SJCRH30 (cell line): ENCODE measurements at regions not wholly inside any gene's neighbourhood (a gene's known extent, or its start where the extent isn't known, plus 50 kb on each side); places are given as distances from the start of the nearest gene placed in this dataset.

Experiments
- DNase-seq, 2 experiments: peaks; one replicate each; pipeline ENCODE4 v3.0.0-alpha.2; 2015 to 2020
- H3K27ac ChIP-seq: fragments of 250-450 bp; sonication (Bioruptor Pico); 2 replicates; pipeline ENCODE4 v1.5.1; 2020; ENCODE audit warnings: mild to moderate bottlenecking, moderate library complexity
- H3K27me3 ChIP-seq: fragments of 250-450 bp; sonication (Bioruptor Pico); 2 replicates; pipeline ENCODE4 v1.5.1; 2020; ENCODE audit warnings: mild to moderate bottlenecking, moderate library complexity
- H3K36me3 ChIP-seq: fragments of 250-450 bp; sonication (Bioruptor Pico); 2 replicates; pipeline ENCODE4 v1.5.1; 2020; ENCODE audit warnings: mild to moderate bottlenecking, moderate library complexity
- H3K4me1 ChIP-seq: fragments of 250-450 bp; sonication (Bioruptor Pico); 2 replicates; pipeline ENCODE4 v1.5.1; 2020; ENCODE audit warnings: mild to moderate bottlenecking, moderate library complexity
- H3K4me3 ChIP-seq: fragments of 250-450 bp; sonication (Bioruptor Pico); 2 replicates; pipeline ENCODE4 v1.5.1; 2020; ENCODE audit warnings: mild to moderate bottlenecking, moderate library complexity
- H3K9me3 ChIP-seq: fragments of 250-450 bp; sonication (Bioruptor Pico); replicated peaks from 2 replicates; pipeline ENCODE4 v1.5.1; 2020; ENCODE audit warnings: mild to moderate bottlenecking, moderate library complexity

GRCh38 chr2:122523143-122523542 lies 767.7 kb downstream of the TSN start:
- no peaks in the 10 kb centered on the region; the same call in 1 of the 2 replicates for H3K4me1 ChIP-seq
- H3K4me3 ChIP-seq, result no peak overlapping the region
- H3K27ac ChIP-seq, result no peak overlapping the region
- no peaks in the 10 kb centered on the region for H3K36me3 ChIP-seq
- peak in 1 of 2 experiments; percentile 5 for DNase-seq
- no peaks in the 10 kb centered on the region for H3K9me3 ChIP-seq
- no peaks in the 10 kb centered on the region; the same call in 1 of the 2 replicates for H3K27me3 ChIP-seq

GRCh38 chr2:122523981-122524380 lies 768.5 kb downstream of the TSN start:
- Histone ChIP-seq H3K9me3 (no peaks in the 10 kb centered on the region), H3K4me1 (no peaks in the 10 kb centered on the region; the same call in 1 of the 2 replicates), H3K27me3 (no peaks in the 10 kb centered on the region; the same call in 1 of the 2 replicates), H3K4me3 (no peak overlapping the region), H3K36me3 (no peaks in the 10 kb centered on the region), H3K27ac (no peak overlapping the region)
- DNase-seq, result no peak

DNA sequence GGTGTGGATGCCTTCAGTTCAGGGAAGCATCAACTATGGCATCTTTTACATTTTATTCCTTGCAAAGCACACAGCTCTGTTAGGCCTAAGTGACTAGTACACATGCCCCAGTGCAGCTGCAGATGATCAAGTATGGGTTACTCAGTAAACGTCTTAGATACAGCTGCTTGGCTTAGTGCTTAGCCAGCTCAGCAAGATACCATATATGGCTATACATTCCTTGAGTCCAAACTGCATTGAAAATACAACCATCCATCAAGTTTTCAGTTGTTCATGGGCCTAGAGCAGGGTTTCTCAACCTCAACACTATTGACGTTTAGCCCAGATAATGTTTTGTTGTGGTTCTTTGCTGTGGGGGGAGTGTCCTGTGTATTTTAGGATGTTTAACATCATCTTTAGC lies 769.9 kb downstream of the TSN start:
- H3K27ac ChIP-seq, result no peak overlapping the region
- no peak for DNase-seq

GRCh38 chr2:122528061-122528460 lies 772.6 kb downstream of the TSN start:
- no peak for DNase-seq
- no peak overlapping the region for H3K4me3 ChIP-seq
- H3K27me3 ChIP-seq, result no peaks in the 10 kb centered on the region; the same call in 1 of the 2 replicates
- H3K9me3 ChIP-seq, result no peaks in the 10 kb centered on the region
- H3K4me1 ChIP-seq, result no peaks in the 10 kb centered on the region; the same call in 1 of the 2 replicates
- H3K36me3 ChIP-seq, result no peaks in the 10 kb centered on the region
- no peak overlapping the region for H3K27ac ChIP-seq

More for the DNA sequence above, 769.9 kb downstream of the TSN start:
- no peaks in the 10 kb centered on the region; the same call in 1 of the 2 replicates for H3K4me1 ChIP-seq
- H3K27me3 ChIP-seq, result no peaks in the 10 kb centered on the region; the same call in 1 of the 2 replicates
- no peaks in the 10 kb centered on the region for H3K36me3 ChIP-seq
- H3K4me3 ChIP-seq, result no peak overlapping the region
- no peaks in the 10 kb centered on the region for H3K9me3 ChIP-seq

- no peaks in the 10 kb centered on the region; the same call in 1 of the 2 replicates for H3K27me3 ChIP-seq
- no peaks in the 10 kb centered on the region for H3K36me3 ChIP-seq
- H3K27ac ChIP-seq, result no peak overlapping the region
- no peak for DNase-seq
- H3K4me1 ChIP-seq, result no peaks in the 10 kb centered on the region
- no peaks in the 10 kb centered on the region for H3K9me3 ChIP-seq
- no peak overlapping the region for H3K4me3 ChIP-seq
Observed at GRCh38 chr2:122528958-122529705, 773.7 kb downstream of the TSN start.

DNA sequence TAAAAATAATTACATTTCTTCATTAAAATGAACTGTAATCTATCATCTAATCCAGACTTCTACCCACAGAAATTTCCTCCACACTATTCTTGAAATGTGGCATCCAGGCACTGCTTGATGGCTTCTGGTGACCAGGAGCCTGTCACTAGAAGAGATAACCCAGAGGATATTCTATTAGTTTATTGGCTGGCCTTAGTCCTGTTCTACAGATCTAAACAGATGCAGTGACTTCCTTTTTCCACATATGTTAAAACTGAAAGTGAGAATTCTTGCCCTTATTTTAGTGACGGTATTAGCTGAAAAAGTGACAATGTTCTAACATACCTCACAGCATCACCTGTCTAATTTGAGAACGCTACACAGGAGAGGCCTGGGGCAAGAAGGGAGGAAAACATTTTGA lies 775.4 kb downstream of the TSN start:
- Histone ChIP-seq H3K9me3 (no peaks in the 10 kb centered on the region), H3K4me1 (no peaks in the 10 kb centered on the region), H3K27ac (no peak overlapping the region), H3K36me3 (no peaks in the 10 kb centered on the region), H3K4me3 (no peak overlapping the region), H3K27me3 (no peaks in the 10 kb centered on the region; the same call in 1 of the 2 replicates)
- no peak for DNase-seq

GRCh38 chr2:122531290-122532071 lies 776.0 kb downstream of the TSN start:
- H3K27me3 ChIP-seq, result no peaks in the 10 kb centered on the region; the same call in 1 of the 2 replicates
- H3K4me3 ChIP-seq, result no peak overlapping the region
- peak in 1 of 2 experiments; percentile 4 for DNase-seq
- no peak overlapping the region for H3K27ac ChIP-seq
- H3K4me1 ChIP-seq, result no peaks in the 10 kb centered on the region
- no peaks in the 10 kb centered on the region for H3K36me3 ChIP-seq
- no peaks in the 10 kb centered on the region for H3K9me3 ChIP-seq

- no peak overlapping the region for H3K27ac ChIP-seq
- no peaks in the 10 kb centered on the region; the same call in 1 of the 2 replicates for H3K27me3 ChIP-seq
- DNase-seq, result no peak
- no peaks in the 10 kb centered on the region for H3K4me1 ChIP-seq
- H3K4me3 ChIP-seq, result no peak overlapping the region
- H3K9me3 ChIP-seq, result no peaks in the 10 kb centered on the region
- H3K36me3 ChIP-seq, result no peaks in the 10 kb centered on the region
Observed at GRCh38 chr2:122532072-122532344, 776.6 kb downstream of the TSN start.

DNA sequence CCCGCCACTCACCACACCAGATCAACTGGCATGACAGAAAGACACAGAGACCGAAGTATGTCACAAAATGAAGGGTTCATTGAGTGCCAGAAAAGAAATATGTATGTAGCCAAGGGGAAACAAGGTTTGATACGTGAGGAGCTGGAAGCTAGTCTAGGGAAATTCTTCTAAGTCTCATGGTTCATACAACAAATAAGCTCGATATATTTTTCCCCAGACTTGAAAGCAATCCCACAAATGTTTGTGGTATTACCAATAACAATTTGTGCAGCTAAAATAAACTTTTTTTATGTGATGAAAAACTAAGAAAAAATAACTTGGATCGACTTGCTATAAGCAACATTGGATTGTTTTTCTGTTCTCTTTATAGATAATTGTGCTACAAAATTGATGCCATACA lies 777.0 kb downstream of the TSN start:
- Histone ChIP-seq H3K27me3 (no peaks in the 10 kb centered on the region; the same call in 1 of the 2 replicates), H3K36me3 (no peaks in the 10 kb centered on the region), H3K27ac (no peak overlapping the region), H3K9me3 (no peaks in the 10 kb centered on the region), H3K4me1 (no peaks in the 10 kb centered on the region), H3K4me3 (no peak overlapping the region)
- DNase-seq, result no peak

GRCh38 chr2:122535960-122536505 lies 780.6 kb downstream of the TSN start:
- Histone ChIP-seq H3K9me3 (no peaks in the 10 kb centered on the region), H3K27me3 (no peaks in the 10 kb centered on the region), H3K27ac (no peak overlapping the region), H3K36me3 (no peaks in the 10 kb centered on the region), H3K4me1 (no peaks in the 10 kb centered on the region), H3K4me3 (no peak overlapping the region)
- no peak for DNase-seq

DNA sequence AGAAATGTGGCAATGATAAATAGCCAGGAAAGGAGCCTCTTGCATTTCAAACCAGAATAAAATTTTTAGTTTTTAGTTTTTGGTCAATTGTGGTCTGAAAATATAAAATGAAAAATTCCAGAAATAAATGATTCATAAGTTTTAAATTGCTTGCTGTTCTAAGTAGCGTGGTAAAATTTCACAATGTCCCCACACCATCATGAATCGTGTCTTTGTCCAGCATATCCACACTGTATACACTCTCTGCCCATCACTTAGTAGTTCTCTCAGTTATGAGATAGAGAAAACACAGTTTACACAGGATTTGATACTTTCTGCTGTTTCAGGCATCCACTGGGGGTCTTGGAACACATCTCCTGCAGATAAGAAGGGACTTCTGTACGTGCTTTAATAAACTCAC lies 783.9 kb downstream of the TSN start:
- Histone ChIP-seq H3K27ac (no peak overlapping the region), H3K36me3 (no peaks in the 10 kb centered on the region), H3K9me3 (no peaks in the 10 kb centered on the region), H3K4me3 (no peak overlapping the region), H3K27me3 (peaks cover 7% of the 10 kb centered on the region; the same call in 1 of the 2 replicates), H3K4me1 (no peaks in the 10 kb centered on the region)
- no peak for DNase-seq

GRCh38 chr2:122539920-122540319 lies 784.5 kb downstream of the TSN start:
- no peak for DNase-seq
- H3K36me3 ChIP-seq, result no peaks in the 10 kb centered on the region
- peaks cover 7% of the 10 kb centered on the region; the same call in 1 of the 2 replicates for H3K27me3 ChIP-seq
- H3K4me1 ChIP-seq, result no peaks in the 10 kb centered on the region
- no peak overlapping the region for H3K4me3 ChIP-seq
- H3K27ac ChIP-seq, result no peak overlapping the region
- H3K9me3 ChIP-seq, result no peaks in the 10 kb centered on the region

- H3K36me3 ChIP-seq, result no peaks in the 10 kb centered on the region
- peaks cover 7% of the 10 kb centered on the region; the same call in 1 of the 2 replicates for H3K27me3 ChIP-seq
- DNase-seq, result no peak
- H3K4me1 ChIP-seq, result no peaks in the 10 kb centered on the region
- no peaks in the 10 kb centered on the region for H3K9me3 ChIP-seq
- H3K27ac ChIP-seq, result no peak overlapping the region
- H3K4me3 ChIP-seq, result no peak overlapping the region
Observed at GRCh38 chr2:122542236-122542635, 786.8 kb downstream of the TSN start.

- DNase-seq, result no peak
- H3K36me3 ChIP-seq, result no peaks in the 10 kb centered on the region
Observed at GRCh38 chr2:122542646-122543045, 787.2 kb downstream of the TSN start.

GRCh38 chr2:122543815-122544214 lies 788.4 kb downstream of the TSN start:
- no peak for DNase-seq
- H3K36me3 ChIP-seq, result no peaks in the 10 kb centered on the region
- peaks cover 7% of the 10 kb centered on the region; the same call in 1 of the 2 replicates for H3K27me3 ChIP-seq
- no peaks in the 10 kb centered on the region for H3K4me1 ChIP-seq
- no peak overlapping the region for H3K27ac ChIP-seq
- H3K9me3 ChIP-seq, result no peaks in the 10 kb centered on the region
- no peak overlapping the region for H3K4me3 ChIP-seq

More at GRCh38 chr2:122542646-122543045, 787.2 kb downstream of the TSN start:
- peaks cover 7% of the 10 kb centered on the region; the same call in 1 of the 2 replicates for H3K27me3 ChIP-seq
- H3K4me1 ChIP-seq, result no peaks in the 10 kb centered on the region
- no peak overlapping the region for H3K27ac ChIP-seq
- H3K4me3 ChIP-seq, result no peak overlapping the region
- no peaks in the 10 kb centered on the region for H3K9me3 ChIP-seq
